Brain microvascular endothelial cell (primary cell): ENCODE measurements at regions not wholly inside any gene's neighbourhood (a gene's known extent, or its start where the extent isn't known, plus 50 kb on each side); places are given as distances from the start of the nearest gene placed in this dataset.

ENCODE experiments used
- DNase-seq: peaks from one replicate; pipeline ENCODE4 v3.0.0-alpha.2; 2020
- H3K27ac ChIP-seq: fragments of 250-450 bp; sonication (Bioruptor Pico); 2 replicates; pipeline ENCODE4 v1.5.1; 2020; ENCODE audit warnings: mild to moderate bottlenecking, moderate library complexity
- H3K27me3 ChIP-seq: fragments of 250-450 bp; sonication (Bioruptor Pico); replicated peaks from 2 replicates; pipeline ENCODE4 v1.5.1; 2020; ENCODE audit warnings: mild to moderate bottlenecking
- H3K36me3 ChIP-seq: fragments of 250-450 bp; sonication (Bioruptor Pico); replicated peaks from 2 replicates; pipeline ENCODE4 v1.5.1; 2020; ENCODE audit warnings: mild to moderate bottlenecking
- H3K4me3 ChIP-seq: 2 replicates; pipeline ENCODE4 v1.5.1; 2011; ENCODE audit warnings: low read depth, mild to moderate bottlenecking, control low read depth, low read length, moderate library complexity
- CTCF ChIP-seq: IDR thresholded peaks from 2 replicates; pipeline ENCODE4 v1.5.1; 2011; ENCODE audit warnings: low read depth, mild to moderate bottlenecking, moderate library complexity, low read length, control low read depth, inconsistent platforms; ENCODE audit errors: missing control alignments
- in situ Hi-C: cut with HindIII; loops from 2 replicates; pipeline ENCODE4 v1.10.0; 2017; ENCODE audit warnings: low sequenced_read_pairs, low pct_ligation_motif_present

- Histone ChIP-seq H3K27me3 (no peaks in the 10 kb centered on the region), H3K27ac (no peak overlapping the region), H3K36me3 (no peaks in the 10 kb centered on the region), H3K4me3 (no peak overlapping the region)
- no peak for TF ChIP-seq CTCF
- in situ Hi-C loops = no loop called here
- DNase-seq = no peak
Observed at GRCh38 chr11:111101881-111102280, 143.6 kb upstream of the POU2AF2 start.

GRCh38 chr11:111099028-111099713 is 146.4 kb upstream of the POU2AF2 start:
- H3K4me3 ChIP-seq = no peak overlapping the region
- no peak for DNase-seq
- no peak overlapping the region for H3K27ac ChIP-seq
- no peaks in the 10 kb centered on the region for H3K36me3 ChIP-seq
- in situ Hi-C loops = no loop called here
- no peaks in the 10 kb centered on the region for H3K27me3 ChIP-seq
- TF ChIP-seq CTCF = no peak

GRCh38 chr11:111098091-111098490 is 147.4 kb upstream of the POU2AF2 start:
- H3K4me3 ChIP-seq = no peak overlapping the region
- no peaks in the 10 kb centered on the region for H3K27me3 ChIP-seq
- no peak overlapping the region for H3K27ac ChIP-seq
- DNase-seq = no peak
- no peak for TF ChIP-seq CTCF
- in situ Hi-C loops = no loop called here
- H3K36me3 ChIP-seq = no peaks in the 10 kb centered on the region

- DNase-seq = no peak
- in situ Hi-C loops = no loop called here
- Histone ChIP-seq H3K36me3 (no peaks in the 10 kb centered on the region), H3K4me3 (peak overlapping the region; percentile 29), H3K27ac (no peak overlapping the region), H3K27me3 (no peaks in the 10 kb centered on the region)
- no peak for TF ChIP-seq CTCF
Observed at GRCh38 chr11:111097191-111097590, 148.3 kb upstream of the POU2AF2 start.

- no peak for DNase-seq
- in situ Hi-C loops = no loop called here
- Histone ChIP-seq H3K27me3 (no peaks in the 10 kb centered on the region), H3K27ac (no peak overlapping the region), H3K36me3 (no peaks in the 10 kb centered on the region), H3K4me3 (no peak overlapping the region)
- no peak for TF ChIP-seq CTCF
Observed at GRCh38 chr11:111095327-111095726, 150.2 kb upstream of the POU2AF2 start.

- H3K36me3 ChIP-seq = no peaks in the 10 kb centered on the region
- no peak overlapping the region for H3K27ac ChIP-seq
- no peak for TF ChIP-seq CTCF
- no peak for DNase-seq
- H3K4me3 ChIP-seq = no peak overlapping the region
- no peaks in the 10 kb centered on the region for H3K27me3 ChIP-seq
- in situ Hi-C loops = no loop called here
Observed at GRCh38 chr11:111093061-111093460, 152.5 kb upstream of the POU2AF2 start.
